ENCODE measurements at regions not wholly inside any gene's neighbourhood (a gene's known extent, or its start where the extent isn't known, plus 50 kb on each side); places are given as distances from the start of the nearest gene placed in this dataset.

DNA sequence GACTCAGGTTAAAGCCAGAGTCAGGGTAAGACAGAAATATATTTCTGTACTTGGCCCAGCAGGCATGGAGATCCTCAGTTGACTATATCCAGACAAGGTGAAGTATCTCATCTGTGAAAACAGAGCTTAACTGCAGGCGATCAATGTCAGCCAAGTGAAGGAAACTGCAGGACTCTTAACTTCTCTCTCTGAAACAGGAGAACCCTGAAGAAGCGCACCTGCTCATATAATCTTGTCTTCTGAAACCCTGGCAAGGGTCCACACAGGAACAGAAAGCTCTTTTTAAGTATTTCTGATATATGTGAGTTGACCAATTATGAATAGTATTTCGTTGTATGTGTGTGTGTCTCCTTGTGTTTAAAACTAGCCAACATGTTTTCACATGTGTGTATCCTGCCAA lies 504.8 kb upstream of the SLITRK5 start:
- H3K9me3 ChIP-seq: no peaks in the 10 kb centered on the region
- H3K4me2 ChIP-seq: no peak overlapping the region
- no peak for TF ChIP-seq JUNB (IDR thresholded peaks at IDR 0.05)
- no peak for TF ChIP-seq MYC (IDR thresholded peaks at IDR 0.05; ENCODE audit: borderline replicate concordance, low read length)
- no peak for TF ChIP-seq JUN (IDR thresholded peaks at IDR 0.05)
- no peak for TF ChIP-seq RAD21 (conservative IDR thresholded peaks at IDR 0.05 in 1 of 2, IDR thresholded peaks at IDR 0.05 in 1 of 2)
- no peak for TF ChIP-seq NPAS2 (CRISPR knock-in tag; IDR thresholded peaks at IDR 0.05; ENCODE audit: borderline replicate concordance)
- no peak for TF ChIP-seq FOXS1 (CRISPR knock-in tag; IDR thresholded peaks at IDR 0.05)
- no peak for TF ChIP-seq ZC3H11A (IDR thresholded peaks at IDR 0.05)
- TF ChIP-seq EHF (CRISPR knock-in tag; IDR thresholded peaks at IDR 0.05): no peak
- no peak for TF ChIP-seq CBX2 (IDR thresholded peaks at IDR 0.05; ENCODE audit: borderline replicate concordance, low read depth)
- no peak for TF ChIP-seq HES2 (IDR thresholded peaks at IDR 0.05)
- POLR2A ChIA-PET: no interaction called here
- H3K4me1 ChIP-seq: no peaks in the 10 kb centered on the region
- DNase-seq (ENCODE audit: low read depth in 1 of 2, low spot score in 1 of 2) (no peak), FAIRE-seq (no peak), ATAC-seq (no peak)
- H3K27ac ChIP-seq: no peak overlapping the region
- CTCF ChIA-PET: no interaction called here
- H3K4me3 ChIP-seq: no peak overlapping the region
- 38% methylated on average over 3 of the region's 3 CpGs for WGBS (ENCODE audit: missing lambda C conversion rate)

DNA sequence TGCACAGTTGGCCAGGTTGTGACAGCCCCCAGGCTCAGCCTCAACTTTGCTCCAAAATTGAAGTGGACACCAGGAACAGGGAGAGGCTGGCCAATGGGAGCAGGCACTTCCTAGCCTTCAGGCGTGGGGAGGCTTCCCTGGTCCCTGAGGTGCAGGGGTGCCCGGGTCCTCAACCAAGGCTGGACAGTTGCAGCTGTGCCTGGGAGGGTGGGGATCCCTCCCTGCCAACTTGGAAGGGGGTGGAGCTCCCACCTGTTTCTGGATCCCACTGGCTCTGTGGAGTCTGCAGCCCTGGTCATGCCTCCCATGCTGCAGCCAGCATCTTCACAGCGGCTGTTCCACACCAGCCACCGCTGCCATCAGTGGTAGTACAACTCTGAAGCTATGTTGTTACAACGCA lies 502.8 kb upstream of the SLITRK5 start:
- no peaks in the 10 kb centered on the region for H3K9me3 ChIP-seq
- WGBS (ENCODE audit: missing lambda C conversion rate): 85% methylated on average over 2 of the region's 5 CpGs
- DNase-seq (ENCODE audit: low read depth in 1 of 2, low spot score in 1 of 2) (no peak), ATAC-seq (no peak), FAIRE-seq (no peak)
- H3K27ac ChIP-seq: no peak overlapping the region
- H3K4me2 ChIP-seq: no peak overlapping the region
- POLR2A ChIA-PET: no interaction called here
- no peaks in the 10 kb centered on the region for H3K4me1 ChIP-seq
- no peak overlapping the region for H3K4me3 ChIP-seq
- CTCF ChIA-PET: no interaction called here
- no peak for TF ChIP-seq ZNF302 (CRISPR knock-in tag; IDR thresholded peaks at IDR 0.05)
- TF ChIP-seq, protein P1, sequence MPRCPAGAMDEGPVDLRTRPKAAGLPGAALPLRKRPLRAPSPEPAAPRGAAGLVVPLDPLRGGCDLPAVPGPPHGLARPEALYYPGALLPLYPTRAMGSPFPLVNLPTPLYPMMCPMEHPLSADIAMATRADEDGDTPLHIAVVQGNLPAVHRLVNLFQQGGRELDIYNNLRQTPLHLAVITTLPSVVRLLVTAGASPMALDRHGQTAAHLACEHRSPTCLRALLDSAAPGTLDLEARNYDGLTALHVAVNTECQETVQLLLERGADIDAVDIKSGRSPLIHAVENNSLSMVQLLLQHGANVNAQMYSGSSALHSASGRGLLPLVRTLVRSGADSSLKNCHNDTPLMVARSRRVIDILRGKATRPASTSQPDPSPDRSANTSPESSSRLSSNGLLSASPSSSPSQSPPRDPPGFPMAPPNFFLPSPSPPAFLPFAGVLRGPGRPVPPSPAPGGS (IDR thresholded peaks at IDR 0.05): no peak
- TF ChIP-seq EHF (CRISPR knock-in tag; IDR thresholded peaks at IDR 0.05): no peak
- TF ChIP-seq ZC3H11A (IDR thresholded peaks at IDR 0.05): no peak
- TF ChIP-seq RCOR1 (IDR thresholded peaks at IDR 0.05; ENCODE audit: low read depth, low read length): no peak
- no peak for TF ChIP-seq SREBF2 (IDR thresholded peaks at IDR 0.05)
- TF ChIP-seq NR3C1 (IDR thresholded peaks at IDR 0.05): no peak
- TF ChIP-seq EHMT2 (IDR thresholded peaks at IDR 0.05; ENCODE audit: low read depth): no peak
- TF ChIP-seq PBX3 (IDR thresholded peaks at IDR 0.05): no peak

DNA sequence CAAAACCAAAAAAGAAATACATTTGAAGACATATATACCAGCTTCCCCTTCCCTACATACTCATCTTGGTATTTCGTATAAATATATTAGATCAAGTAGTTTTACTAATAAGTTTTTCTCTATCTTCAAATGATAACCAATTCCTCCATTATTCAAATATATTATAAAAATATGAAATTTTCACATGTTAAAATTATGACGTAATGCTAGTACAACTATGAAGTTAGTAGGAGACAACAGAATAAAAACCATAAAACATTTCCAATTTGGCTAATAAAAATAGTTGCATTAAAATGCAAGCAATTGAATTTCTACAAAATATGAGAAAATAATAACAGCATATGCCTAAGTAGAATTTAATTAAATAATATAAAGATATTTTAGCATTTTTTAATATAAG lies 501.8 kb upstream of the SLITRK5 start:
- ChIA-PET POLR2A (no interaction called here), CTCF (interaction anchor here (0.5 kb wide), 1 partner anchor 219 kb away, joined by 3 read pairs; no protein-coding TSS in a partner anchor)
- Histone ChIP-seq H3K9me3 (no peaks in the 10 kb centered on the region), H3K4me2 (no peak overlapping the region), H3K4me3 (no peak overlapping the region), H3K4me1 (no peaks in the 10 kb centered on the region), H3K27ac (no peak overlapping the region)
- ATAC-seq: no peak
- no peak for DNase-seq (ENCODE audit: low read depth in 1 of 2, low spot score in 1 of 2)
- WGBS (ENCODE audit: missing lambda C conversion rate): 64% methylated on average over 2 of the region's 2 CpGs
- no peak for FAIRE-seq
- TF ChIP-seq EP300 (IDR thresholded peaks at IDR 0.05) (no peak), FOXS1 (CRISPR knock-in tag; IDR thresholded peaks at IDR 0.05) (no peak), ZSCAN20 (CRISPR knock-in tag; IDR thresholded peaks at IDR 0.05) (no peak), BHLHE40 (IDR thresholded peaks at IDR 0.05; ENCODE audit: low read depth, low read length) (no peak), RNF2 (IDR thresholded peaks at IDR 0.05; ENCODE audit: borderline replicate concordance, low read depth) (no peak), NPAS2 (CRISPR knock-in tag; IDR thresholded peaks at IDR 0.05; ENCODE audit: borderline replicate concordance) (no peak), TP53 (CRISPR knock-in tag; IDR thresholded peaks at IDR 0.05) (no peak), CEBPB (IDR thresholded peaks at IDR 0.05) (no peak), KDM1A (IDR thresholded peaks at IDR 0.05; ENCODE audit: low read depth) (no peak), HOXA7 (CRISPR knock-in tag; IDR thresholded peaks at IDR 0.05) (no peak), PBX3 (IDR thresholded peaks at IDR 0.05) (no peak), TFCP2L1 (CRISPR knock-in tag; IDR thresholded peaks at IDR 0.05) (no peak), CBX2 (IDR thresholded peaks at IDR 0.05; ENCODE audit: borderline replicate concordance, low read depth) (no peak)
- TF ChIP-seq, protein P2, sequence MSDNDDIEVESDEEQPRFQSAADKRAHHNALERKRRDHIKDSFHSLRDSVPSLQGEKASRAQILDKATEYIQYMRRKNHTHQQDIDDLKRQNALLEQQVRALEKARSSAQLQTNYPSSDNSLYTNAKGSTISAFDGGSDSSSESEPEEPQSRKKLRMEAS (IDR thresholded peaks at IDR 0.05): no peak
- TF ChIP-seq, protein P3, sequence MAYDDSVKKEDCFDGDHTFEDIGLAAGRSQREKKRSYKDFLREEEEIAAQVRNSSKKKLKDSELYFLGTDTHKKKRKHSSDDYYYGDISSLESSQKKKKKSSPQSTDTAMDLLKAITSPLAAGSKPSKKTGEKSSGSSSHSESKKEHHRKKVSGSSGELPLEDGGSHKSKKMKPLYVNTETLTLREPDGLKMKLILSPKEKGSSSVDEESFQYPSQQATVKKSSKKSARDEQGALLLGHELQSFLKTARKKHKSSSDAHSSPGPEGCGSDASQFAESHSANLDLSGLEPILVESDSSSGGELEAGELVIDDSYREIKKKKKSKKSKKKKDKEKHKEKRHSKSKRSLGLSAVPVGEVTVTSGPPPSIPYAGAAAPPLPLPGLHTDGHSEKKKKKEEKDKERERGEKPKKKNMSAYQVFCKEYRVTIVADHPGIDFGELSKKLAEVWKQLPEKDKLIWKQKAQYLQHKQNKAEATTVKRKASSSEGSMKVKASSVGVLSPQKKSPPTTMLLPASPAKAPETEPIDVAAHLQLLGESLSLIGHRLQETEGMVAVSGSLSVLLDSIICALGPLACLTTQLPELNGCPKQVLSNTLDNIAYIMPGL (CRISPR knock-in tag; IDR thresholded peaks at IDR 0.05; ENCODE audit: borderline replicate concordance): no peak
- TF ChIP-seq, protein P4, sequence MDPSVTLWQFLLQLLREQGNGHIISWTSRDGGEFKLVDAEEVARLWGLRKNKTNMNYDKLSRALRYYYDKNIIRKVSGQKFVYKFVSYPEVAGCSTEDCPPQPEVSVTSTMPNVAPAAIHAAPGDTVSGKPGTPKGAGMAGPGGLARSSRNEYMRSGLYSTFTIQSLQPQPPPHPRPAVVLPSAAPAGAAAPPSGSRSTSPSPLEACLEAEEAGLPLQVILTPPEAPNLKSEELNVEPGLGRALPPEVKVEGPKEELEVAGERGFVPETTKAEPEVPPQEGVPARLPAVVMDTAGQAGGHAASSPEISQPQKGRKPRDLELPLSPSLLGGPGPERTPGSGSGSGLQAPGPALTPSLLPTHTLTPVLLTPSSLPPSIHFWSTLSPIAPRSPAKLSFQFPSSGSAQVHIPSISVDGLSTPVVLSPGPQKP (IDR thresholded peaks at IDR 0.05; ENCODE audit: low read depth, low read length): no peak
